GM21447 (cell line): ENCODE measurements at regions not wholly inside any gene's neighbourhood (a gene's known extent, or its start where the extent isn't known, plus 50 kb on each side); places are given as distances from the start of the nearest gene placed in this dataset.

Experiments
- ATAC-seq: cut with Tn5 transposase; IDR thresholded peaks from one replicate; pipeline ENCODE4 v1.9.1; 2021; ENCODE audit not compliant: unreplicated experiment

DNA sequence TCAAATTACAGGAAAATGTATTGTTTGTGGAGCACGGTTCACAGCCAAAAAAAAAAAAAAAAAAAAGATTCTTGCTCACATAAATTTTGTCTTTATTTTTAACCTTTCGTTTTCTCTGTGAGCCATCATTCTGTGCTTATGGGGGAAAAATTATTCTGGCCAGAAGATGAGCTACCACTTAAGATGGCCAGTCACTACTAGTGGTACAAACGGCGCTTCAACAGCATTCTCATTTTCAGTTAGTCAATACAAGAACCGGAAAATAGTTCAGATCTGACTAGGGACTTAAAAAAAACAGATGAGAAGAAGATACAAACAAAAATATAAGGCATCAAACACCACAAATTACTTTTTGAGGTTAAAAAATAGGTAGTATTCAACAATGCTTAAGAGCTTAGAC is 158.6 kb upstream of the CNTN5 start:
- no peak for ATAC-seq

DNA sequence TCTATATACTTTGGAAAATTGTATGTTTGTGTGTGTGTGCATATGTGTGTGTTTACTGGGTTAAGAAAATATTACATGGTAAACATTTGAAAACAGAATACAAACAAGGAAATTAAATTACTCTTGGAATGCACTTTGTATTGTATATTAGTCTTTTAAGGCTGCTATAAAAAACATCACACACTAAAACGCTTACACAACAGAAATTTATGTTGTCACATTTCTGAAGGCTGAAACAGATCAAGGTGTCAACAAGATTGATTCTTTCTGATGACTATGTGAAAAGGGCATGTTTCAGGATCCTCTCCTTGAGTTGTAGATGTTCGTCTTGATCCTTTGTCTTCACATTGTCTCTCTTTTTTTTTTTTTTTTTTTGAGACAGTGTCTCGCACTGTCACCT is 149.1 kb upstream of the CNTN5 start:
- no peak for ATAC-seq

DNA sequence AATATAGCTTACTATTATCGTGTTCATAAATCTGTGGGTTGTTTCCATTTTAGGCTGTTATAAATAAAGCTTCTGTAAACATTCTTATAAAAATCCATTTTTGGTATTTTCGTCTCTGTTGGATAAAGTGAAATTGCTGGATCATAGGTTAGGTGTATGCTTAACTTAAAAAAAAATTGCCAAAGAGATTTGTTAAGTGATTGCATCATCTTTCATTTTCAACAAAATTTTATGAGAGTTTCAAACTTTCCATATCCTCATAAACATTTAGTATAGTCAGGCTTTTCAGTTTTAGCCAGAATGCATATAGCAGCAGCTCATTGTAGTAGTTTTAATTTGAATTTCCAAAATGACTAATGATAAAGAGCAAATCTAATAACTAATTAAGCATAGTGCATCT is 146.7 kb upstream of the CNTN5 start:
- no peak for ATAC-seq

DNA sequence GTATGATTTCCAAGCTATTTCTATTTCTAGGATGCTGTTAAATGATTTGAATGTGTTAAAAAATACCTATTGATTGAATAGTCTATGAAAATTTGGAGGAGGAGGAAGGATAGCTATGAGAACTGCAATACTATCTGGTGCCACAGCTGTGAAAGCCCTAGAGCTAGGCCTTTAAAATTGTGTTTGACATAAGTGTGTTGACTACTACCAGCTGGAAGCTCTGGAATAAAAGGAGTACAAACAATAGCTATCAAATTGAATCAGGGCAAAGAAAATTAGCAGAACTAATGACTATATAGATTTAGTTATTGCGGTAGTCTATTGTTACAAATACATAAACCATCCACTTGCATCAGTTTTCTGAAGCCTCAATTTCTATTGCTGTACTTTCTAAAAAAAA is 124.8 kb upstream of the CNTN5 start:
- ATAC-seq, result no peak

DNA sequence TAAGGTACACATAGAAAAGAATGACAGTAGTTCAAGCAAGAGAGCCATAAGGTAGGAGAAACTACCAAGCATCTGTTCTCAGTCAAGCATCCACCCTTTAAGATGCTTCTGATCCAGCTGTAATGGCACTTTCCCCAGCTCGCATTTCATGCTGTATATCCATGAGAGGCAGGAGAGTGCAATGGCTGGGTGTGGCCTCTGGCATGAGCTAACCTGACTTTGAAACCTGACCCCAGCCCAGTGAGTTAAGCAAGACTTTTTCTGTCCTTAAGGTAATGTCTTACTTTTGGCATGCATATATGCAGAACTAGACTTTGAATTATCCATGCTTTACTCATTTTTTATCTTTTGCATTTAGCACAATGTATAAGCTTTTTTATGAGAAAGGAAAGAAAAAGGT is 79.8 kb upstream of the CNTN5 start:
- no peak for ATAC-seq

DNA sequence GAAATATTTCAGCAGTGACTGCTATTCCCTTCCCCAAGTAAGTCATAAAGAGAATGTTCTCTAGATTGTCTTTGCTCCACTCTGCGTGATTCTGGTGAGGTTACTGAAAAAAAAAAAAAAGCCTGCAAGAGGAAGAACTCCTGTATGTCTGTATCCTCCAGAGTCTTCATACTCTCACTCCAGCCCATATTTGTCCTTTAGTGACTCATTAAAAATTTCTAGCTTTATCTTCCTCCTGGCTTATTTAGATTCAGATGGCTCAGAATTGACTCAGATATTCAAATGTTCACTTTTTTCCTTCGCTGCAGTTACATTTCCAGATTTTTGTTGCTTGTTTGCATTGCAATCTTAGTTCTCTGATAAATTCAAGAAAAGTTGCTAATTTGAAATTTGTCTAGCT is 76.3 kb upstream of the CNTN5 start:
- no peak for ATAC-seq

DNA sequence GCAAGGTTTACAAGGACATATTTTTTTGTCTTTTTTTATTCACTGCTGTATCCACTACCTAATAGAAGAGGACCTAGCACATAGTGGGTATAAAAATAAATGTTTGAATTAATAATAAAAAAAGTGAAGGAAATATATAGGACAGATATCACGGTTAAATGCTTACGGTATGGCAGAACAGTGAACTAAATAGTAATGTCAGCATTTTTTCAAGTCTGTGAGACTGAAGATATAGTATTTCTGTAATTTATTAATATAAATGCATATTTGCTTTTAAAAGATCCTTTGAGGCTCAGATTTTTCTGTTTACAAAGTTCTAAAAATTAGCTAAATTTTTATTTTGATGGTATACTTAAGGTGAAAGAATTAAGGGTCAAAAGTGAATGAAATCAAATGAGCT is 68.6 kb upstream of the CNTN5 start:
- ATAC-seq, result no peak

DNA sequence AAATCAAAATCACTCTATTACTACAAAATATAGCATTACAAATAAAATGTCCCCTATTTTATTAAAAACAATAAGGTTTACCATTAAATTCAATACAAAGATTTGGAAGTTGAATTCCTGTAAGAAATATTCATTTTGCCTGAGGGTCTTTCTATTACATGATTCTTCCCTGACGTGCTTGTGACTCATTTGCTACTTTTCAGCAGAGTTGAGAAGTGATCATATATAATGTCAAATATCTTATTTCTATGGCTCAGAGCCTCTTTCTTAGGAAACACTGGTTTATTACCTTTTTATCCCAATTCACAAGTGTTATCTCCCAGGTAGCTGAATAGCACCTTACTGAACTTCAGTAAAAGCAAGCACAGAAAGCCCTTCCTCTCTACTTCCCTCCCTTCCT is 65.2 kb upstream of the CNTN5 start:
- no peak for ATAC-seq

DNA sequence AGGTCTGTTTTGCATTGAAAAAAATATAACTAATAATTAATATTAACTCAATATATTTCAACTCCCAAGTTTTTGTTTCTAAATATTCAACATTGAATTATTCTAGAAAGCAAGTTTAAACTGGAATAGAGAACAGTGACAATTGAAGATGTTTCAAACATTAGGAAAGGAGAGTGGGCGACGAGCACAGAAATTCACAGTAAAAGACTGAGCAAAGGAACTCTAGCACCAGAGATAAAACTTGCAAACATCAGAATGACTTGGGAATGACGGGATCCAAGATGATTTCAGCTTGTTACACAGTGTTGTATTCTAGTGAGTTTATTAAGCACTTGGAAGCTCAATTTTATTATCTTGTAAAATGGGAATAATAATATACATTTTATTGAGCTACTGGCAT is 56.6 kb upstream of the CNTN5 start:
- no peak for ATAC-seq

DNA sequence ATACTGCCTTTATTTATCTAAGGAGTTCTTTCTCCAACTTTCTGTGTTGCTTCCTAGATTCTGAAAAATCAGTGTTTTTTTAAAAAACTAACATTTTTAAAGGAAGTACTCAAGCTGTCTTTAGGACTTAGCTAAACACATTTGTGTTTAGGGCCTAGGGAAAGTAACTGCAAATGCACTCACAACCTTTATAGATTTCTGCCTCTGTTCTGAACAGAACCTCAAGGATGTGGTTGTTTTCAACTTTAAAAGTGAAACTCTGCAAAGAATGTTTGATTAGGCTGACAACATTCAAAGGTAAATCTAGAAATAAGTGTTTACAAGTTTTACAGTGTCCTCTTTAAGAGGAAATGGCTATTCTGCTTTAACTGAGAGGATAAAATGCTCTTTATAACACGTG is 55.4 kb upstream of the CNTN5 start:
- no peak for ATAC-seq

DNA sequence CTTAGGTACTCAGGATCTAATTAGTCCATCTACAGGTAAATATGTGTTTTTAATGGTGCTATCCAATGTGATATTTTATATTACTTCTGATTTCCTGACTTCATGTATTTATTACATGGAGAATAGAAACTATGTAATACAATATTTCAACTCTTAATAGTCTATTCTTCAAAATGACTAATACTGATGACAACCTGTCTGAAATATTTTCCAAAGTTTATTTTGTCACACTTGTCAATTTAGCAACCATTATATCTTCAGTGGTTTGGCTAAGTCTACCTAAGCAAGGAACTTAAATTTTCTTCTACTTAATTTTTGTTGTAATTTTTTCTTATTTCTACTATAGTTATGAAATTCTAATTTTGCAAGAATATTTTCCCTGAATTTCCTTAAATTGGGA is 55.0 kb upstream of the CNTN5 start:
- no peak for ATAC-seq

DNA sequence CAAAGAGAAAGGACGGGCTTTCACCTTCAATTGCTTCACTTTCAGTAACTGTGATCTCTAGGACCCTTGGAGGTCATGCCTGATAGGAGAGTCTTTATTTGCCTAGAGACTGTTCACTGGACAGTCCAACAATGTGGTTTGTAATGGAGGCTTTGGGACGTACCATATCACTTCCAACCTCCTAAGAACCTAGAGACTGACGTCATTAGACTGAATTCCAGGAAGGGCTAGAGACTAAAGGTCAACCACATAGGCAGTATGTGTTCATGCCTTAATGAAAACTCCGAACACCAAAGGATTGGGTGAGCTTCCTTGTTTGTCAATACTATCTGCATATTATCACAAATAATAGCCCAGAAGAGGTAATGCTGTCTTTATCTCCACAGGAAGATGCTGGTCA is 53.7 kb upstream of the CNTN5 start:
- ATAC-seq, result no peak
